HT1080 (cell line): ENCODE measurements at regions not wholly inside any gene's neighbourhood (a gene's known extent, or its start where the extent isn't known, plus 50 kb on each side); places are given as distances from the start of the nearest gene placed in this dataset.
"Not testable (repeated sequence)": the region's sequence is repeated elsewhere in the genome, so short reads cannot be mapped to it uniquely, and the experiment has no call there.

Experiments used
- DNase-seq: peaks from one replicate; pipeline ENCODE4 v3.0.0-alpha.2; 2015; ENCODE audit warnings: low read depth

DNA sequence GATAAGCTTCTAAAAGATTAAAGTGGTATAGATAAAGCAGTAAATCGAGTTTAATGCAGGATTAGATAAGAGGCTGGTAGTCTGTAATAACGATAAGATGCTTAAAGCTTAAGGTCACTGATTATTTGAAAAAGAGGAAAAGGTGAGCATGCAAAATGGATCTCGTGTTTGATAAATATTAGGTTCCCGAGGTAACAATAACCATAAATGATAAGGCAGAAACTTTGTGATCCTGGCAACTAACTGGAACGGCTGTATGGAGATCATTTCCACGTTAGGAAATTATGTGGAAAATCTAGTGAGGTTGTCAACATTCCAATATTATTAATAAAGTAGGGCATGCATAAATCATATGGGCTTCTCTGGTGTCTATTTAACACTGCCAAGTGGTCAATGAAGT is 255.5 kb downstream of the EFCAB11 start:
- no peak for DNase-seq

DNA sequence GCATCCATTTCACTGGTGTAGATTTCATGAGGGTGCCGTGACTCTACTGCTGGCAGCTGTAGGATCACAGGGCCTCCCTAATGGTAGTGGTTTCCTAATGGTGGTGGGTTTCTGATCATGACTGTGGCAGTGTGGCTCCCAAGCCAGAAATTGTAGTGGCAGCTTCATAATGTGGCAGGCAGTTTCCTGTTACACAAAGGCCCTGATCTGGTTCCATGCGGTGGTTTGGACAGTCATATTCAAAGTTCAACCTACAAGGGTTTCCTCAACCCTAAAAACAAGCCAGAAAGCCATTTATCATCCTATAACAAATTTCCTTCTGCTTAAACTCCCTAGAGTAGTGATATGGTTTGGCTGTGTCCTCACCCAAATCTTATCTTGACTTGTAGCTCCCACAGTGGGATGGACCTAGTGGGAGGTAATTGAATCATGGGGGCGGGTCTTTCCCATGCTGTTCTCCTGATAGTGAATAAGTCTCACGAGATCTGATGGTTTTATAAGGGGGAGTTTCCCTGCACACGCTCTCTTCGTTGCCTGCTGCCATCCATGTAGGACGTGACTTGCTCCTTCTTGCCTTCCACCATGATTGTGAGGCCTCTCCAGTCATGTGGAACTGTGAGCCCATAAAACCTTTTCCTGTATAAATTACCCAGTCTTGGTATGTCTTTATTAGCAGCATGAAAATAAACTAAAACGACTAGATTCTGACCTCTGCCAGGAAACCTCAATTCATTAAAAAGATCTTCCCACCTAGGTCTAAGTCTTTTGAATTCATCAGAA is 257.1 kb downstream of the EFCAB11 start:
- no peak for DNase-seq

DNA sequence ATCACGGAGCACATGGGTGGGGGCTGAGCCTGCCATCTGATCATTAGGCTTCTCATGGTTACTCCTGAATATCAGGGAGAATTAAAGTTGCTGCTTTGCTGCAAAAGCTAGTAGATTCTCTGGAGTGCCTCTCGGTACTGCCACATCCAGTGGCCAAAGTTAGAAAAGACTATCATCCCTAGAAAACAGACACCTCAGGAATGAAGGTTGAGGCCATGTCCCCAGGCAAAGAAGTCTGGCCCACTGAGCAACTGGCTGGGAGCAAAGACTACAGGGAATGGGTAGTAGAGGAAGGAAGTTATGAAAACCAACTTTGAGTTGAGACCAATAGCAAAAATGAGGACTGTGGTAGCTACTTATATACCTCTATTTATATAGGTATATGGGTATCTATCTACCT is 258.7 kb downstream of the EFCAB11 start:
- DNase-seq: no peak

DNA sequence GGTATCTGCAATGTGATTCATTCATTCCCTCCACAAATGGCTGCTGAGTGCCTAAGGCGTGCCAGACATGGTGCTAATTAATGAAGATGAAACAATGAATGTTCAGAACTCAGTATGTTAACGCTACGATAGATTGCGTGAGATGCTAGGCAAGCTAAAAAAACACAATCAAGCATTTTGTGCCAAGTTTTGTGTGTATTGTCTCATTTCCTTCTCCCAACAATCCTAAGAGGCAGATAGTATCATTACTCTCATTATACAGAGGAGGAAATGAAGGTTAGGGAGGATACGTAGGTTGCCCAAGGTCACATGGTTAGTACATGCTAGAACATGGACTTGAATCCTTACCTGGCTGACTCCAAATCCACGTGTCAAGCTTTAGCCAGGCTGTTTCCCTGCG is 264.4 kb downstream of the EFCAB11 start:
- no peak for DNase-seq

DNA sequence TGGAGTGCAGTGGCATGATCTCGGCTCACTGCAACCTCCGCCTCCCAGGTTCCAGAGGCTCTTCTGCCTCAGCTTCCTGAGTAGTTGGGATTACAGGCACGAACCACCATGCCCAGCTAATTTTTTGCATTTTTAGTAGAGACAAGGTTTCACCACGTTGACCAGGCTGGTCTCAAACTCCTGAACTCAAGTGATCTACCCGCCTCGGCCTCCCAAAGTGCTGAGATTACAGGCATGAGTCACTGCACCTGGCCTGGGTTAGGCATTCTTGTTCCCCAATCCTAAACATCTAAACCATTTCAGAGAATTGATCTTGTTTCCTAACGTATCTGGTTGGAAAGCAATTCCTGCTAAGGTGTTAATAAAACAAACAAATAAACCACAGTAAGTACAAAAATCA is 264.8 kb downstream of the EFCAB11 start:
- DNase-seq: not testable (repeated sequence)

DNA sequence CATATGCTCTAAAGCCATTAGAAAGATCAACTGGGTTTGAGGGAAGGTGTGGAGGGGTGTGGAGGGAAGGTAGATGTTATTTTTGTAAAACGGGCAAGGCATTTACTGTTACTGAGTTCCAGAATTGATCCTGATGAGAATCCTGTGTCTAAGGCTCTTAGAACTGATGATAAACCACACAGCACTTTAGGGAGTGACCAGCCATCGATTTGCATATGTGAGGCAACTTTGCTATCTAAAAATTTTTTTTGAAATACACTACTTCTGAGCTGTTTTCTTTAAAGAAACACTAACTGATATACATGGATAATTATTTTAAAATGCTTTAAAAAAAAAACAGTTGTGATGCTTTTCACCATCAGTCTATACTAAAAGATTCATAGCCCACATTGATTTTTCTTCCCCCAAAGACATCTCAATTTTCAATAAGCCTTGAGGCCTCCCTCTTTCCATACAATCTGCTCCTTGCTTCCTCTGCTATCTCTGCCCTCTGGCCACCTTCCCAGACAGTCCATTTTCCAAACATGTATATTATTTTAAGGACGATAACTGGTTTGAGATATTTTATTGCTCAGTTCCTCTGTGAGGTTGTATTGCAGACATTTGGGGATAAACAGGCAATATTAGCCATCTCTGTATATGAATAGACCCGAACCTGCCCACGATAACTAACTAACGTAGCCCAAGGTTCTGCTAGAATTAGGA is 265.9 kb downstream of the EFCAB11 start:
- no peak for DNase-seq

DNA sequence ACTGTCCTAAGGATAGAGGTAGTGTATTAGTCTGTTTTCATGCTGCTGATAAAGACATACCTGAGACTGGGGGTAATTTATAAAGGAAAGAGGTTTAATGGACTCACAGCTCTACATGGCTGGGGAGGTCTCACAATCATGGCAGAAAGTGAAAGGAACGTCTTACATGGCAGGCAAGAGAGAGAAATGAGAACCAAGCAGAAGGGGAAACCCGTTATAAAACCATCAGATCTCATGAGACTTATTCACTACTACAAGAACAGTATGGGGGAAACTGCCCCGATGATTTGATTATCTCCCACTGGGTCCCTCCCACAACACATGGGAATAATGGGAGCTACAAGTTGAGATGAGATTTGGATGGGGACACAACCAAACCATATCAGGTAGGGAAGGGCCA is 267.4 kb downstream of the EFCAB11 start:
- not testable (repeated sequence) for DNase-seq

DNA sequence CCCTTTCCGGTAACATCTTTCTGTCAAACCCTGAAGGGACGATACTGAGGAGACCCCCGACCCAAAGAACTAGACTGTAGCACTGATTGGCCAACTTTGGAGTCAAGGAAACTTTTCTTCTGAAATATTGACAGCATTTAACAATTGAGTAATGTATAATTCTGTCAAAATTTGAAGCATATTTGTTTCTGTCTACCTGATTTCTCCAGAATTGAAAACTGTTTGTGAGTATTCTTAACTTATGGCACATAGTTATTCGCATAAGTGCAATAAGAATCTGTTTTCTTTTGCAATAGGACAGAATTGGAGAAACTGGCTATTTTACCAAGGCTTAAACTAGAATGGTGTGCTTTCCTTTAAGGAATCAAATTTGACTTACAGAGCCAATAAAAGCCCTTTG is 267.1 kb upstream of the FOXN3 start:
- no peak for DNase-seq

DNA sequence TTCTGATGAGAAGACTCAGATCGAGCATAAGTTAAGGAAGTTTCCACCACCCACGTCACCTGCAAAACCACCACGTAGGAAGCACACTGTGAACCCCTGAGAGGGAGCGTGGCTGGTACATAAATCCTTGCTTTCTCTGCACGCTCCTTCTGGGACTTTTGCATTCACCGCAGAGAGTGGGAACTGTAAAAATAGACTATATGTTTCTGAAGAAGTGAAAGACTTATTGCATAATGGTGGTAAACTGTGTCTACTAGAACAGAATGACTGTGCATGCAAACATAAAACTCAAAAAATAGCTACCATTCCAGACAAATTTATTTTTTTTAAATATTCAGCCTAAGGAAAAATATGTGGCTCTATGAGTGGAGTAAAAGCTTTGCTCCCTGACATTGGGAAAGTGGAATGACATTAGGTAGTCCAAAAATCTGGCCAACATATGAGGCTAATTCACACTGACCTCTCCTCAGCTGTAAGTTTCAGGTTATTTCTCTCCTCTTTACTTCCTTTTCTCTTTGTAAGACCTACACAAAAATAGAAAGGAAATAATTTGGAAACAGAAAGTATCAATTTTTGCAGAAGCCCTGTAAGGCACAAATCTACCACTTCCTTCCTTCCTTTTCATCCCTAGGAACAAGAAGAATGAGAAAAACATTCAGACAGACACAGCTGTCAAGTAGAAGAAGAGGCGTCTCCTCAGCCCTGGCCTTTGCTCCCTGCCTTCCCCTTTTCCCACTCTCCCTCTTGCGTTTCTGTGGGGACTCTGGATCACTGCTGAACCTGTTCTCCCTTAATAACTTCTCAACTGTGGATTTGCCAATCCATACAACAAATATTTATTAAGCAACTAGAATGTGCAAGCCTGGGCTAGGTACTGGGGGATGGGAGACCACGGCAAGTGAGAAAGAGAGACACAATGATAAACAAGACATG is 264.3 kb upstream of the FOXN3 start:
- no peak for DNase-seq

DNA sequence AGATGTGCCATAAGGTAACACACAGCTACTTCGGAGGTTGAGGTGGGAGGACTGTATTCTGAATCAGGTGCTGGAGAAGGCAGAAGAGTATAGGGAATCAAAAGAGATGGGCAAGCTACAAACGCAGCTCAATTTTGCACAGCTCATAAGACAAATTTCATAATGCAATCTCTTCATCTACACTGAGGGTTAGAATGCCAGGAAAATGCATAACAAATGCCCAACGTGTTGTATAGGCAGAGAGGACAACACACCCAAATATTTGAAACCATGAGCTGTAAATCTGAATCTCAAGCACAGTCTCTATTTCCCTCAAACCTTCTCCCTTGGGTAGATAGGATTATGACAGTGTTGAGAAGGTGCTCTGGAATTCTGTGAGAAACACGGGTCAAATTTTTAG is 263.1 kb upstream of the FOXN3 start:
- DNase-seq: no peak

DNA sequence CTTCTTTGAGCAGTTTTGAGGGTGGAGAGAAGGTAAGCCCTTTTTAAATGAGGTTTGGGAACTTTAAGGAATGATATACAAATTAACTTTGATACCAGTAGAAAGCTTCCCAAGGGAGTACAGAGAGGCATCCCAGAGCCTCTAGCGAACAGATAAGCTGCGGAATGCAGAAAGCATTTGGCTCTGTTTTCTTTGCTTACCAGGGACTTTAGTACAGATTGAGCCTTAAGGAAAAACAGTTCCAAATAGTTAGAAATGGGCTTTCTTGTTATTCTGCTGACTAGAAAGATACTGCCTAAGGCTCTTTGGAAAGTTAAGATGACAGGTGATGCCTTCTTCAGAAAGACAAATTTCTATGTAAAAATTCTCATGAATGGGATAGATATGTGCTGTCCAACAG is 261.7 kb upstream of the FOXN3 start:
- DNase-seq: no peak

DNA sequence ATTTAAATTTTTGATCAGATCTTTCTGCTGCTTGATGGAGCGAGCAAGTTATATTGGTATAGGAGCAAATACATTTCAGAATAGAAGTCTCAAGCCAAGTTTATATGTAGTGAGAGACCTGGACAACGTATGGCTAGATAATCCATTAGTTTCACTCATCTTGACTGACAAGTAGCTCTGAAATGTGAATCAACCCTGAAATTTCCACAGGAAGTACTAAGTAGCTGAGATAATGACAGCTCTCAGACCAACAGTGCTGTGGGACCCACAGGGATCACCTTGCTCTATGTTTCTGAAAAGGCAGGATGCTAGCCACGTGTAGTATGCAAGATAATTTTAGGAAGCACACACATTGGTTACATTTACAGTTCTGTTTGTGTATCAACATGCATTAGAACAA is 258.6 kb upstream of the FOXN3 start:
- no peak for DNase-seq

DNA sequence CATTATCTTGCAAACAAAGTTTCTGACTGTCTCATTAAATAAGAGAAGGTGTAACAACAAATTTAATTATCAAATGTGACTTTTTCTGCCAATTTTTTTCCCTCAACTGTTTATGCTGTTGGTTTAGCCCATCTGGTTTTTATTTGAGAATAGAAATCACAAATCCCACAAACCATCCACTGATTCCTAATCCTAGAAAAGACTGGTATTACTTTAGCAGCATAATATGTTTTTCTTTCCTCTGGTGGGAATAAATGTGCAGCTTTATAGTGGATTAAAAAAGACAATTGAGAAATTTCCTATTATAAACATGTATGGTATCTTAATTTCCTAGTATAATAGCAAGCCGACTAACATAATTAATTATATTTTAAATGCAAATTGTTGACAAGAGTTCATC is 257.9 kb upstream of the FOXN3 start:
- no peak for DNase-seq

DNA sequence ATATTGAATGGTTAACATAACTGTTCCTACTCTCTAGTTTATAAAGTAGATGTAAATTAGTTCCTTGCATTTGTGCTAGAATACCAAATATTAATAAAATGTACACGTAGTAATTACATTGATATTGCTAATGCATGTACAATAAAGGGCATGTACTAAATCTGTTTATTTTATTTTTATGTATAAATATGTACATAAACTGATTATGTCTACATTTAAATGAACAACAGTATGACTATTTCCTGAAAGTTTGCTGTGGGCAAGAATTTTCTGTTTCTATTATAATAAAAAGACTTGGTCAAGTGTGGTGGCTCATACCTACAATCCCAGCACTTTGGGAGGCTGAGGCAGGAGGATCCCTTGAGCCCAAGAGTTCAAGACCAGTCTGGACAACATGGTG is 257.2 kb upstream of the FOXN3 start:
- DNase-seq: no peak

DNA sequence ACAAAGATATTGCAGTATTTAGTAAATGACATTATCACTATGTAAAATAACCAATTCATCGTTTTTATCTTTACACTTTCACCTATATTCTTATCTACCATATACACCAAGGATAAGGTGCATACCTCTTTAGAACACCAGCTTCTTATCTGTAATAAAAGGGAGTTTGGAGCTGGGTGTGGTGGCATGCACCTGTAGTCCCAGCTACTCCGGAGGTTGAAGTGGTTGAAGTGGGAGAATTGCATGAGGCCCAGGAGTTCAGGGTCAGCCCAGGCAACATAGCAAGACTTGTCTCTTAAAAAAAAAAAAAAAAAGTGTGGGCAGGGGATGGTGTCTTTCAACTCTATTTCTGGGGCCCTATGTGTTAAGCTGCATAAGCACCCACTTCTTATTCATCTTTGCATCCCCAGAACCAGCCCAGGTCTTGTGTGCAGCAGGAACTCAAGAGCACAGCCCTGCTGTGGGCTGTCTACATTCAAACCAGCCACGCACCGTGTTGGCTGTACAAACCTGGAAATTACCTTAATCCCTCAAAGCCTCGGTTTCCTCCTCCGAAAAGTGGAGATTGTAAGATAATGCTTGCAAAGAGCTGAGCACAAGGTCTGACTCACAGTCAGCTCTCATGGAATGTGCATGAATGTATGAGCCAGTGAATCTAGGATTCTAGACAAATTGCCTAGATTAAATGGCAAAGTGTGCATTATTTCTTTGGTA is 256.6 kb upstream of the FOXN3 start:
- peak; percentile 21 for DNase-seq

DNA sequence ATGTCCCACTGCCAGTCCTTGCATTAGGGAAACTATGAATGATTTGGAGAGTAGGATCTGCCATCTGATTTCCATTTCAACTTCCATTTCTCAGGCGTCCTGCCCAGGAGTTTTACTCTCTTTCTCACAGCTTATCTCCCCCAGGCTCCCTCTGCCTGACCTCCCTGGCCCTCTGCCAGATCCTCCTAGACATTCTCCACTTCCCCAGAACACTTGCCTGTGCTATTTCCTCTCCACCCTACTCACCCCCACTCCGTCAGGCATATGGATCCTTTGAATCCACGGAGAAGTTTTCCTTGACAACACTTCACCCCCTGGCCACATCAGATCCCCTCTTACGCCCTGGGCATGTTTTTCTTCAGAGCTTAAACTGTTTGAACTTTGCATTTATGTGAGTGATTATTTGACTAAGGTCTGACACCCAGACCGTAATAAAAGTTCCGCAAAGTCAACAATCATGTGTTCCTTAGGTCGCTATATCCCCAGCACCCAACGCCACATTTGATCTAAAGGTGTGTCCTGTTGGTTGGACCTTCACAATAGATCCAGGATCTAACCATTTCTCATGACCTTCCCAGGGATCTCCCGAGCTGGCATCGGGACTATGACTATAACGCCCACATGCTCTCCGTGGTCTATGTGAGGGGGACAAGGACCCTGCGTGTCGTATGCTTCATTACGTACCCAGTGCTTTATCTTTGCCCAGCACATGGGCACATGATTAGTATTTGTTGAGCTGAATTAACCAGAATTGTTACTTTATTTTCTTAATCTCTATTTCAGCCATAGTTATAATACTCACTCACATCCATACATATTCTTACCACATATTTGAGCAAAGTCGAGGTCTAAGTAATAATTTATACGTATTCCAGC is 255.8 kb upstream of the FOXN3 start:
- no peak for DNase-seq

DNA sequence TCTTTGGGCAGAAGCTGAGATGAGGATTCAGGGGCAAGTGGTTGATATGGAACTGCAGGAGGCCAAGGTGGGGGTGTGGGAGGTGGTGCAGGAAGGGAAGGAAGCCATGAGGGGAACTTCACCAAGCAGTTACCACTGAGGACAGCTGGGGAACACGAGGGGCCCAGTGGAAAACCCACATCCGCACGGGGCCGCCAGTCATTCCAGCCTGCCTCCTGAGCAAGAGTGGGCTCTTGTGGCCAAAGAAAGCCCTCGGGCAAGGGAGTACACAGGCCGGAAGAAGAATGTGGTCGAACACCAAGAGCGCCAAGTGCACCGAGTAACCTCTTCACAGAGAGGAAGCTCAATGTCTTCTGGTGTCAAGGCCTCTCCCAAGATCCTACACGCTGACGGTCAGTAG is 252.2 kb upstream of the FOXN3 start:
- DNase-seq: no peak

DNA sequence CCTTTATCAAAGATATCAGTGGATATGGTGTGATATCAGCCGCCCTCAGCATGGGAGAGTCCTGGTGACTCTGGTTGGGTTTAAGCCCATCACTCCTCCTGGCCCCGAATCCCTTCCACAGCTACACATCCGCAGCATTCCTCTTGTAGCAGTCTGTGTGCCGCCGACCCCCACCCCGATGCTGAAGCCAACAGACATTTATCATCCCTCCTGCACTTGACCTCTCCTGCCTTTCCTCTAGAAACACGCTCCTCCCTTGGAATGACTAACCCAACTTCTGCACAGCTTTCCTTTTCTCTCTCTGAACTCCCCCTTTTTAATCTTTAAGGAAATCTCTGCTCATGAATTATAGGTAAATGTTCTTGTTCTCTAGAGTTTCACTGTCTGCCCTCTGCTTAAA is 250.9 kb upstream of the FOXN3 start:
- DNase-seq: peak; percentile 45

DNA sequence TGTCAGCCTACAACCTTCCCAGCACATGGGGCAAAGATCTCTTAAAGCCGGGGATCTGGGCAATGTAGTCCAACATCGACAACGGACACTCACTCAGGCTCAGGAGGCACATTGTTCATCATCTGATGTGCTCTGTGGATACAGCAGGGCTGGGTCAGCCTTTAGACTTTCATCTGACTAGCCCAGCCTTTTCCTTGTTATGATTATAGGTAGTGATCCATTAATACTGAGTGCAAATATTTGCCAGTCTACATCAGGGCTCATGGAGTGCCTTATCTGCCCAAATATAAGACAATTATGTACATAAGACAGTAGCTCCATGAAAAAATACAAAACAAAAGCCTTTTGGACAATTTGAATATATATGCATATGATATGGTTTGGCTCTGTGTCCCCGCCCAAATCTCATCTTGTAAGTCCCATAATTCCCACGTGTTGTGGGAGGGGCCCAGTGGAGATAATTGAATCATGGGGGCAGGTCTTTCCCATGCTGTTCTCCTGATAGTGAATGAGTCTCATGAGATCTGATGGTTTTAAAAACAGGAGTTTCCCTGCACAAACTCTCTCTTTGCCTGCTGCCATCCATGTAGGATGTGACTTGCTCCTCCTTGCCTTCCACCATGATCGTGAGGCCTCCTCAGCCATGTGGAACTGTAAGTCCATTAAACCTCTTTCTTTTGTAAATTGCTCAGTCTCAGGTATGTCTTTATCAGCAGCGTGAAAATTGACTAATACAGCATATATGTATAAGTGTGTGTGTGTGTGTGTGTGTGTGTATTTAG is 248.5 kb upstream of the FOXN3 start:
- not testable (repeated sequence) for DNase-seq

DNA sequence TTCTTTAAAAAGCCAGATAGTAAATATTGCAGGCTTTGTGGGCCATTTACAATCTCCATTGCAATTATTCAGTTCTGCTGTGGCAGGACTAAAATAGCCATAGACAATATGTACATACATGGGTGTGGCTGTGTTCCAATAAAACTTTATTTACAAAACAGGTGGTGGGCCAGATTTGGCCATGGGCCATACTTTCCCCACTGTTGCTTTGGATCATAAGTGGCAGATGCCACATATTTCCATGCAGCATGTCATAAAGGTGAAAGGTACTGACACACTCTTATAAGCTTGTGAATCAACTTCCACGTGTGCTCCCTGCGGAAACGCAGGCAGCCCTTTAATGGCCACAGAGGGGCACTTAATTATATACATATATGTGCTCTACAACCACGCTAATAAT is 244.4 kb upstream of the FOXN3 start:
- DNase-seq: no peak
